ENCODE measurements at regions not wholly inside any gene's neighbourhood (a gene's known extent, or its start where the extent isn't known, plus 50 kb on each side); places are given as distances from the start of the nearest gene placed in this dataset.

GRCh38 chr14:28482251-28483040 is 284.1 kb upstream of the FOXG1 start:
- no peak for TF ChIP-seq POLR2A (IDR thresholded peaks at IDR 0.05; ENCODE audit: extremely low read depth, insufficient read length)
- no peak for TF ChIP-seq MAX (IDR thresholded peaks at IDR 0.05; ENCODE audit: low read depth, low read length)
- no peak for TF ChIP-seq CTCF (IDR thresholded peaks at IDR 0.05; ENCODE audit: low read depth, low read length)
